ENCODE measurements at regions not wholly inside any gene's neighbourhood (a gene's known extent, or its start where the extent isn't known, plus 50 kb on each side); places are given as distances from the start of the nearest gene placed in this dataset.

- no peak for TF ChIP-seq ZNF462 (CRISPR knock-in tag; IDR thresholded peaks at IDR 0.05)
- TF ChIP-seq EZH2 (IDR thresholded peaks at IDR 0.05; ENCODE audit: low read depth, unreplicated experiment) = no peak
- no peak for TF ChIP-seq CREB1 (CRISPR knock-in tag; IDR thresholded peaks at IDR 0.05; ENCODE audit: low read depth)
- no peak for TF ChIP-seq ZNF114 (CRISPR knock-in tag; IDR thresholded peaks at IDR 0.05)
Observed at GRCh38 chr14:84351646-84352045, 1178.3 kb upstream of the FLRT2 start (continued).

GRCh38 chr14:84361476-84361875 is 1168.5 kb upstream of the FLRT2 start:
- no peaks in the 10 kb centered on the region for H3K27me3 Mint-ChIP-seq (ENCODE audit: insufficient read depth, low read depth, poor library complexity)
- no peak overlapping the region for H3K4me2 ChIP-seq
- peaks cover 5% of the 10 kb centered on the region; the same call in 1 of the 2 replicates for H3K9me2 ChIP-seq (ENCODE audit: insufficient read depth)
- DNase-seq (ENCODE audit: low spot score) = no peak
- H3K9me3 Mint-ChIP-seq = no peaks in the 10 kb centered on the region; the same call in 1 of the 3 replicates
- no peak overlapping the region for H3K4me3 ChIP-seq
- no peaks in the 10 kb centered on the region for H3K4me1 Mint-ChIP-seq
- H3K4me1 ChIP-seq (ENCODE audit: insufficient read depth) = no peaks in the 10 kb centered on the region
- no peaks in the 10 kb centered on the region for H3F3A ChIP-seq (replicated peaks; ENCODE audit: low read depth)
- H3K27me3 ChIP-seq (ENCODE audit: insufficient read depth) = no peaks in the 10 kb centered on the region
- no peak overlapping the region for H3K27ac Mint-ChIP-seq
- no peaks in the 10 kb centered on the region for H3K36me3 Mint-ChIP-seq (ENCODE audit: low read depth)
- H3K27ac ChIP-seq (ENCODE audit: low read depth) = no peak overlapping the region
- H4K20me1 ChIP-seq (replicated peaks; ENCODE audit: insufficient read depth) = no peaks in the 10 kb centered on the region
- ATAC-seq = no peak
- no peaks in the 10 kb centered on the region for H3K36me3 ChIP-seq (ENCODE audit: insufficient read depth)
- no peaks in the 10 kb centered on the region for H3K79me2 ChIP-seq (replicated peaks; ENCODE audit: insufficient read depth)
- no peak overlapping the region for H2AFZ ChIP-seq
- H3K4me3 Mint-ChIP-seq = no peak overlapping the region
- TF ChIP-seq, protein P1, sequence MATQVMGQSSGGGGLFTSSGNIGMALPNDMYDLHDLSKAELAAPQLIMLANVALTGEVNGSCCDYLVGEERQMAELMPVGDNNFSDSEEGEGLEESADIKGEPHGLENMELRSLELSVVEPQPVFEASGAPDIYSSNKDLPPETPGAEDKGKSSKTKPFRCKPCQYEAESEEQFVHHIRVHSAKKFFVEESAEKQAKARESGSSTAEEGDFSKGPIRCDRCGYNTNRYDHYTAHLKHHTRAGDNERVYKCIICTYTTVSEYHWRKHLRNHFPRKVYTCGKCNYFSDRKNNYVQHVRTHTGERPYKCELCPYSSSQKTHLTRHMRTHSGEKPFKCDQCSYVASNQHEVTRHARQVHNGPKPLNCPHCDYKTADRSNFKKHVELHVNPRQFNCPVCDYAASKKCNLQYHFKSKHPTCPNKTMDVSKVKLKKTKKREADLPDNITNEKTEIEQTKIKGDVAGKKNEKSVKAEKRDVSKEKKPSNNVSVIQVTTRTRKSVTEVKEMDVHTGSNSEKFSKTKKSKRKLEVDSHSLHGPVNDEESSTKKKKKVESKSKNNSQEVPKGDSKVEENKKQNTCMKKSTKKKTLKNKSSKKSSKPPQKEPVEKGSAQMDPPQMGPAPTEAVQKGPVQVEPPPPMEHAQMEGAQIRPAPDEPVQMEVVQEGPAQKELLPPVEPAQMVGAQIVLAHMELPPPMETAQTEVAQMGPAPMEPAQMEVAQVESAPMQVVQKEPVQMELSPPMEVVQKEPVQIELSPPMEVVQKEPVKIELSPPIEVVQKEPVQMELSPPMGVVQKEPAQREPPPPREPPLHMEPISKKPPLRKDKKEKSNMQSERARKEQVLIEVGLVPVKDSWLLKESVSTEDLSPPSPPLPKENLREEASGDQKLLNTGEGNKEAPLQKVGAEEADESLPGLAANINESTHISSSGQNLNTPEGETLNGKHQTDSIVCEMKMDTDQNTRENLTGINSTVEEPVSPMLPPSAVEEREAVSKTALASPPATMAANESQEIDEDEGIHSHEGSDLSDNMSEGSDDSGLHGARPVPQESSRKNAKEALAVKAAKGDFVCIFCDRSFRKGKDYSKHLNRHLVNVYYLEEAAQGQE (IDR thresholded peaks at IDR 0.05; ENCODE audit: unreplicated experiment) = no peak
- TF ChIP-seq STAT1 (IDR thresholded peaks at IDR 0.05; ENCODE audit: unreplicated experiment) (no peak), CREB1 (CRISPR knock-in tag; IDR thresholded peaks at IDR 0.05; ENCODE audit: low read depth) (no peak), POLR2AphosphoS5 (IDR thresholded peaks at IDR 0.05; ENCODE audit: low read depth) (no peak)

Measured in GM23338 (cell line).